ENCODE measurements at regions not wholly inside any gene's neighbourhood (a gene's known extent, or its start where the extent isn't known, plus 50 kb on each side); places are given as distances from the start of the nearest gene placed in this dataset.

DNA sequence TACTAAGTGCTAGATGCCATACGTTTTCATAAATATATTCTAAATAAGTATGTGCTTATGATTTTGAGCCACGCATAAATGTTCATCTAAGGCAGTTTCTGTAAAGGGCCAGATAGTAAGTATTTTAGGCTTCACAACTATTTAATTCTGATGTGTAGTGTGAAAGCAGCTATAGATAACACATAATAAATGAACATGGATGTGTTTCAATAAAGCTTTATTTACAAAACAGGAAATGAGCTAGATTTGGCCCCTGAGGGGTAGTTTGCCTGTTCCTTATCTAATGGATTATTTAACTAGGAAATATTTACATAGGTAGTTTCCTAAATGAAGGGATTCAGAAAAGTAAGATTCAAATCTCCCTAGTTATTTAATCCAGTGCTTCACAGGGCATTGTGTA, 557.6 kb upstream of the PKN2 start:
- TF ChIP-seq EGR1 (IDR thresholded peaks at IDR 0.05; ENCODE audit: borderline replicate concordance in 1 of 2, low read depth in 2 of 2, low read length in 2 of 2), result no peak
- TF ChIP-seq, protein P1, sequence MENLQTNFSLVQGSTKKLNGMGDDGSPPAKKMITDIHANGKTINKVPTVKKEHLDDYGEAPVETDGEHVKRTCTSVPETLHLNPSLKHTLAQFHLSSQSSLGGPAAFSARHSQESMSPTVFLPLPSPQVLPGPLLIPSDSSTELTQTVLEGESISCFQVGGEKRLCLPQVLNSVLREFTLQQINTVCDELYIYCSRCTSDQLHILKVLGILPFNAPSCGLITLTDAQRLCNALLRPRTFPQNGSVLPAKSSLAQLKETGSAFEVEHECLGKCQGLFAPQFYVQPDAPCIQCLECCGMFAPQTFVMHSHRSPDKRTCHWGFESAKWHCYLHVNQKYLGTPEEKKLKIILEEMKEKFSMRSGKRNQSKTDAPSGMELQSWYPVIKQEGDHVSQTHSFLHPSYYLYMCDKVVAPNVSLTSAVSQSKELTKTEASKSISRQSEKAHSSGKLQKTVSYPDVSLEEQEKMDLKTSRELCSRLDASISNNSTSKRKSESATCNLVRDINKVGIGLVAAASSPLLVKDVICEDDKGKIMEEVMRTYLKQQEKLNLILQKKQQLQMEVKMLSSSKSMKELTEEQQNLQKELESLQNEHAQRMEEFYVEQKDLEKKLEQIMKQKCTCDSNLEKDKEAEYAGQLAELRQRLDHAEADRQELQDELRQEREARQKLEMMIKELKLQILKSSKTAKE (IDR thresholded peaks at IDR 0.05; ENCODE audit: low read depth, poor library complexity, severe bottlenecking), result no peak
- TF ChIP-seq MYC (IDR thresholded peaks at IDR 0.05; ENCODE audit: insufficient read depth, insufficient read length, insufficient replicate concordance, low read length, severe bottlenecking), result no peak
- no peak for TF ChIP-seq CREM (IDR thresholded peaks at IDR 0.05; ENCODE audit: low read depth)
- no peak for TF ChIP-seq IKZF1 (conservative IDR thresholded peaks at IDR 0.05)
- no peak for TF ChIP-seq EP300 (IDR thresholded peaks at IDR 0.05; ENCODE audit: borderline replicate concordance in 1 of 2, control insufficient read depth in 1 of 2, low read depth in 2 of 2, low read length in 2 of 2)
- no peak for TF ChIP-seq SPI1 (IDR thresholded peaks at IDR 0.05; ENCODE audit: borderline replicate concordance, insufficient read depth, low read depth, low read length)
- TF ChIP-seq SMARCA5 (IDR thresholded peaks at IDR 0.05), result no peak

All from GM12878 (cell line).